Neural progenitor cell (in vitro differentiated cells): ENCODE measurements at regions not wholly inside any gene's neighbourhood (a gene's known extent, or its start where the extent isn't known, plus 50 kb on each side); places are given as distances from the start of the nearest gene placed in this dataset.

Source experiments
- DNase-seq: peaks from one replicate; pipeline ENCODE4 v3.0.0-alpha.2; 2016; ENCODE audit warnings: low spot score
- H2AFZ ChIP-seq: fragments of 200-600 bp; sonication (generic); replicated peaks from 2 replicates; pipeline ENCODE4 v1.6.1; 2016; ENCODE audit warnings: antibody characterized with exemption
- H3F3A ChIP-seq: fragments of 200-600 bp; sonication (generic); 2 replicates; pipeline ENCODE4 v1.6.1; 2016; ENCODE audit warnings: antibody characterized with exemption, low read depth
- H3K27ac ChIP-seq: fragments of 200-600 bp; sonication (generic); 2 replicates; pipeline ENCODE4 v1.5.1; 2016; ENCODE audit warnings: mild to moderate bottlenecking
- H3K27me3 ChIP-seq: fragments of 200-600 bp; sonication (generic); 2 replicates; pipeline ENCODE4 v1.6.1; 2016; ENCODE audit warnings: mild to moderate bottlenecking, moderate library complexity
- H3K36me3 ChIP-seq: fragments of 200-600 bp; sonication (generic); 2 replicates; pipeline ENCODE4 v1.5.1; 2016
- H3K4me1 ChIP-seq: fragments of 200-600 bp; sonication (generic); 2 replicates; pipeline ENCODE4 v1.6.1; 2016; ENCODE audit warnings: mixed run types
- H3K4me2 ChIP-seq: fragments of 200-600 bp; sonication (generic); 2 replicates; pipeline ENCODE4 v1.6.1; 2016
- H3K4me3 ChIP-seq: fragments of 200-600 bp; sonication (generic); 2 replicates; pipeline ENCODE4 v1.5.1; 2016
- H3K79me2 ChIP-seq: fragments of 200-600 bp; sonication (generic); 2 replicates; pipeline ENCODE4 v1.6.1; 2016; ENCODE audit warnings: low read depth
- H3K9ac ChIP-seq: fragments of 200-600 bp; sonication (generic); 2 replicates; pipeline ENCODE4 v1.6.1; 2016
- H3K9me3 ChIP-seq: fragments of 200-600 bp; sonication (generic); 2 replicates; pipeline ENCODE4 v1.5.1; 2016; ENCODE audit warnings: low read depth
- H4K20me1 ChIP-seq: fragments of 200-600 bp; sonication (generic); 2 replicates; pipeline ENCODE4 v1.6.1; 2016; ENCODE audit warnings: low read depth
- H3K27ac Mint-ChIP-seq: 3 replicates; pipeline ENCODE4 v1.8.0; 2021; ENCODE audit warnings: mixed read lengths
- H3K27me3 Mint-ChIP-seq: 2 replicates; pipeline ENCODE4 v1.8.0; 2022; ENCODE audit warnings: low read depth, mild to moderate bottlenecking, inconsistent platforms, moderate library complexity, mixed read lengths; ENCODE audit not compliant: insufficient read depth
- H3K36me3 Mint-ChIP-seq: 3 replicates; pipeline ENCODE4 v1.8.0; 2021; ENCODE audit warnings: mixed read lengths
- H3K4me1 Mint-ChIP-seq: 3 replicates; pipeline ENCODE4 v1.8.0; 2021; ENCODE audit warnings: mixed read lengths
- H3K4me3 Mint-ChIP-seq: 3 replicates; pipeline ENCODE4 v1.8.0; 2021; ENCODE audit warnings: mild to moderate bottlenecking, moderate library complexity, mixed read lengths
- H3K9me3 Mint-ChIP-seq: 3 replicates; pipeline ENCODE4 v1.8.0; 2020; ENCODE audit warnings: mixed read lengths
- EZH2 ChIP-seq: fragments of 200-600 bp; sonication (generic); IDR thresholded peaks from 2 replicates; pipeline ENCODE4 v1.6.1; 2017; ENCODE audit warnings: antibody characterized with exemption, mild to moderate bottlenecking, moderate library complexity
- EZH2phosphoT487 ChIP-seq: fragments of 200-600 bp; sonication (generic); IDR thresholded peaks from 2 replicates; pipeline ENCODE4 v1.6.1; 2017; ENCODE audit warnings: antibody characterized with exemption
- TF ChIP-seq, protein P1 (sequence below): fragments of 200-600 bp; sonication (generic); IDR thresholded peaks from 2 replicates; pipeline ENCODE4 v1.5.1; 2017; ENCODE audit warnings: antibody characterized with exemption, mild to moderate bottlenecking

DNA sequence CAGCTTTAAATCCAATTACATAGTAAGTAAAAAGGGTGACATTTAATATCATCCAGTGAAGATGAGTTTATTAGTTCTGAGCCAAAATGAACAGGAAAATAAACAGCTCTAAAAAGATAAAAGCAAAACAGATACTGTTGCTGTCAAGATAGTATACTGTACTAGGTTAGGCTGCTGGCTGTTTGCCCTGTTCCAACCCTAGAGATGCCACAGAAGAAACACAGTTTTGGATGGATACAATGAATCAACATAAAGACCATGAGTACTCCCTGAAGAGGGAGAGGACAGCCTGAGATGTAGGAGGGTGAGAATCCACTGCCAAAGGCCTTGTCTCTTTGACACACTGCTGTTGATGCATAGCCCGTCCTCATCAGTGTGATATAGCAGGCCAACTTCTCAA is 1302.7 kb downstream of the EFNA5 start:
- H3K36me3 Mint-ChIP-seq = no peaks in the 10 kb centered on the region
- Histone ChIP-seq H3K27ac (no peak overlapping the region), H3K4me1 (no peaks in the 10 kb centered on the region), H3K27me3 (no peaks in the 10 kb centered on the region), H4K20me1 (no peaks in the 10 kb centered on the region), H3F3A (no peaks in the 10 kb centered on the region), H3K79me2 (no peaks in the 10 kb centered on the region), H3K9ac (no peak overlapping the region), H3K9me3 (no peaks in the 10 kb centered on the region), H3K4me2 (no peak overlapping the region), H2AFZ (no peak overlapping the region), H3K4me3 (no peak overlapping the region), H3K36me3 (no peaks in the 10 kb centered on the region)
- H3K4me3 Mint-ChIP-seq = no peak overlapping the region
- H3K27me3 Mint-ChIP-seq = peaks cover 2% of the 10 kb centered on the region
- no peaks in the 10 kb centered on the region for H3K4me1 Mint-ChIP-seq
- H3K27ac Mint-ChIP-seq = no peak overlapping the region
- no peak for DNase-seq
- H3K9me3 Mint-ChIP-seq = peaks cover 14% of the 10 kb centered on the region
- TF ChIP-seq, protein P1, sequence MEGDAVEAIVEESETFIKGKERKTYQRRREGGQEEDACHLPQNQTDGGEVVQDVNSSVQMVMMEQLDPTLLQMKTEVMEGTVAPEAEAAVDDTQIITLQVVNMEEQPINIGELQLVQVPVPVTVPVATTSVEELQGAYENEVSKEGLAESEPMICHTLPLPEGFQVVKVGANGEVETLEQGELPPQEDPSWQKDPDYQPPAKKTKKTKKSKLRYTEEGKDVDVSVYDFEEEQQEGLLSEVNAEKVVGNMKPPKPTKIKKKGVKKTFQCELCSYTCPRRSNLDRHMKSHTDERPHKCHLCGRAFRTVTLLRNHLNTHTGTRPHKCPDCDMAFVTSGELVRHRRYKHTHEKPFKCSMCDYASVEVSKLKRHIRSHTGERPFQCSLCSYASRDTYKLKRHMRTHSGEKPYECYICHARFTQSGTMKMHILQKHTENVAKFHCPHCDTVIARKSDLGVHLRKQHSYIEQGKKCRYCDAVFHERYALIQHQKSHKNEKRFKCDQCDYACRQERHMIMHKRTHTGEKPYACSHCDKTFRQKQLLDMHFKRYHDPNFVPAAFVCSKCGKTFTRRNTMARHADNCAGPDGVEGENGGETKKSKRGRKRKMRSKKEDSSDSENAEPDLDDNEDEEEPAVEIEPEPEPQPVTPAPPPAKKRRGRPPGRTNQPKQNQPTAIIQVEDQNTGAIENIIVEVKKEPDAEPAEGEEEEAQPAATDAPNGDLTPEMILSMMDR = no peak
- TF ChIP-seq EZH2phosphoT487 (no peak), EZH2 (no peak)

DNA sequence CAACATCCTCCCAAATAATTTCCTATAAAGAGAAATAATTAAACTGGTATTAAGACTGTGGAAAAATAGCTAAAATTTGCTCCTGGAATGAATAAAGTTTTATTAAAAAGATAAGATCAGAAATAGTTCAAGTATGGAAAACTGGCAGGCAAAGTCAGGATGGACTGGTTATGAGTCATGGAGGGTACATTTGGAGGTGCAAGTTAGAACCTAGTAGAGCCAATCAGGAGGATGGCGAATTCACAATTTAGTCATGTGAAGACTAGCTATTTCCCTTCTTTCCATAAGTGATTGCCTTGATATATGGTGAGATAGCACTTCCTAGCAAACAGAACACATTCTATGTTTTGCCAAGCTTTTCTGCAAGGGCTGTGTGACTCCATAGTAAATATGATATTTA is 1303.5 kb downstream of the EFNA5 start:
- Histone ChIP-seq H3K27me3 (no peaks in the 10 kb centered on the region), H2AFZ (no peak overlapping the region), H3K27ac (no peak overlapping the region), H4K20me1 (no peaks in the 10 kb centered on the region), H3K79me2 (no peaks in the 10 kb centered on the region), H3K36me3 (no peaks in the 10 kb centered on the region), H3K4me2 (no peak overlapping the region), H3K4me3 (no peak overlapping the region), H3K4me1 (no peaks in the 10 kb centered on the region), H3K9me3 (no peaks in the 10 kb centered on the region), H3K9ac (no peak overlapping the region), H3F3A (no peaks in the 10 kb centered on the region)
- no peak overlapping the region for H3K4me3 Mint-ChIP-seq
- TF ChIP-seq EZH2phosphoT487 = no peak
- TF ChIP-seq, protein P1 = no peak
- no peak for TF ChIP-seq EZH2
- peaks cover 14% of the 10 kb centered on the region for H3K9me3 Mint-ChIP-seq
- no peaks in the 10 kb centered on the region for H3K36me3 Mint-ChIP-seq
- no peaks in the 10 kb centered on the region for H3K4me1 Mint-ChIP-seq
- H3K27me3 Mint-ChIP-seq = peaks cover 2% of the 10 kb centered on the region
- no peak for DNase-seq
- H3K27ac Mint-ChIP-seq = no peak overlapping the region

DNA sequence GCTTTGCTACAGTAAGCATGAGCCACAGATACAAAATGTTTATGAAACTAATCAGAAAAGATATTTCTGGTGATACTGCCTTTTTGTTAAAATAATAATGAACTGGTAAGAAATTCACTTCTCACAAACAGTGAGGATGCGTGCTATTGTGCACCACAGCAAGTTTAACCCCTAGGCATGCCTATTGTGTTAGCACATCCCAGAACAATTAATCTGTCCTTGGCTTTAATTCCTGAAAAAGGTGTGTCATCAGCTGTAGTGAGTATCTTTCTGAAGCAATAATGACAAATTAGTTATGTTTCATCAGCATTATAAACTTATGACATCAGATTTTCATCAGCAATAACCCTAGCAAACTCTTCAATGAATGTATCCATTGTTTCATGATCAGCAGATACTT is 1307.2 kb downstream of the EFNA5 start:
- H3K4me1 Mint-ChIP-seq = no peaks in the 10 kb centered on the region
- H3K4me3 Mint-ChIP-seq = no peak overlapping the region
- H3K36me3 Mint-ChIP-seq = no peaks in the 10 kb centered on the region

DNA sequence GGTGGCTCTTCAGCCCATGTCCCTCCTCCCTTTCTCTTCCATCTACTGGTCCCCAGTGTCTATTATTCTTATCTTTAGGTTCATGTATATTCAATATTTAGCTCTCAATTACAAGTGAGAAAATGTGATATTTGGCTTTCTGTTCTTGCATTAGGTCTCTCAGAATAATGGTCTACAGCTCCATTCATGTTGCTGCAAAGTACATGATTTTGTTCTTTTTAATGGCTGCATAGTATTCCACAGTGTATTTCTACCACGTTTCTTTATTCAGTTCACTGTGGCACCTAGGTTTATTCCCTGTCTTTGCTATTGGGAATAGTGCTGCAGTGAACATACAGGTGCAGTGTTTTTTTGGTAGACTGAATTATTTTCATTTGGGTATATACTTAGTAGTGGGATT is 1308.8 kb downstream of the EFNA5 start:
- no peak for DNase-seq
- no peak overlapping the region for H3K4me3 ChIP-seq

More for the DNA sequence above, 1307.2 kb downstream of the EFNA5 start:
- Histone ChIP-seq H3K27me3 (no peaks in the 10 kb centered on the region), H3K79me2 (no peaks in the 10 kb centered on the region), H3K9me3 (no peaks in the 10 kb centered on the region), H3K4me2 (no peak overlapping the region), H3K4me3 (no peak overlapping the region), H3K36me3 (no peaks in the 10 kb centered on the region), H3K9ac (no peak overlapping the region), H4K20me1 (no peaks in the 10 kb centered on the region), H3F3A (no peaks in the 10 kb centered on the region), H2AFZ (no peak overlapping the region), H3K27ac (no peak overlapping the region), H3K4me1 (no peaks in the 10 kb centered on the region)
- TF ChIP-seq EZH2phosphoT487 = no peak
- no peak for DNase-seq
- peaks cover 2% of the 10 kb centered on the region for H3K9me3 Mint-ChIP-seq
- no peak overlapping the region for H3K27ac Mint-ChIP-seq
- H3K27me3 Mint-ChIP-seq = peaks cover 3% of the 10 kb centered on the region

More for the DNA sequence above, 1308.8 kb downstream of the EFNA5 start:
- H3K79me2 ChIP-seq = no peaks in the 10 kb centered on the region
- Mint-ChIP-seq H3K4me3 (no peak overlapping the region), H3K36me3 (no peaks in the 10 kb centered on the region), H3K27me3 (peaks cover 3% of the 10 kb centered on the region), H3K27ac (no peak overlapping the region), H3K4me1 (peaks cover 3% of the 10 kb centered on the region), H3K9me3 (peaks cover 2% of the 10 kb centered on the region)
- no peaks in the 10 kb centered on the region for H3K4me1 ChIP-seq
- no peak overlapping the region for H2AFZ ChIP-seq
- no peaks in the 10 kb centered on the region for H3K36me3 ChIP-seq
- H3K27me3 ChIP-seq = no peaks in the 10 kb centered on the region
- no peaks in the 10 kb centered on the region for H3F3A ChIP-seq
- no peak overlapping the region for H3K27ac ChIP-seq
- H3K4me2 ChIP-seq = no peak overlapping the region
- H3K9me3 ChIP-seq = no peaks in the 10 kb centered on the region
- no peaks in the 10 kb centered on the region for H4K20me1 ChIP-seq
- no peak overlapping the region for H3K9ac ChIP-seq
- TF ChIP-seq EZH2 (no peak), EZH2phosphoT487 (no peak)
- TF ChIP-seq, protein P1 = no peak
